AG04450 (cell line): ENCODE measurements at regions not wholly inside any gene's neighbourhood (a gene's known extent, or its start where the extent isn't known, plus 50 kb on each side); places are given as distances from the start of the nearest gene placed in this dataset.
"Not testable (repeated sequence)": the region's sequence is repeated elsewhere in the genome, so short reads cannot be mapped to it uniquely, and the experiment has no call there.

Source experiments
- CTCF ChIA-PET: fragments of 300-600, 350-600 bp; formaldehyde crosslinking; extraction: SDS; loops from one replicate; lab custom pipeline; 2022; ENCODE audit warnings: antibody characterized with exemption, inconsistent platforms; lab: Charles Lee
- POLR2A ChIA-PET: fragments of 350-600 bp; formaldehyde crosslinking; extraction: SDS; loops from one replicate; lab custom pipeline; 2021; ENCODE audit warnings: antibody characterized with exemption, inconsistent platforms; lab: Yijun Ruan, JAX
- DNase-seq: peaks from one replicate; pipeline ENCODE4 v3.0.0-alpha.2; 2011; ENCODE audit warnings: low read depth, low spot score
- H3K27ac ChIP-seq: one replicate; pipeline ENCODE4 v1.5.1; 2012; ENCODE audit warnings: low read depth, low read length, control low read depth
- H3K27me3 ChIP-seq: one replicate; pipeline ENCODE4 v1.6.0; 2012; ENCODE audit warnings: low read length; ENCODE audit not compliant: control insufficient read depth, insufficient read depth
- H3K4me3 ChIP-seq: 2 replicates; pipeline ENCODE4 v1.5.1; 2011; ENCODE audit warnings: mild to moderate bottlenecking, low read depth, low read length, control low read depth
- H3K9me3 ChIP-seq: 2 replicates; pipeline ENCODE4 v1.5.1; 2012; ENCODE audit warnings: low read length; ENCODE audit not compliant: control insufficient read depth, insufficient read depth
- CTCF ChIP-seq: IDR thresholded peaks from 2 replicates; pipeline ENCODE4 v1.5.1; 2011; ENCODE audit warnings: low read depth, low read length, control low read depth, inconsistent platforms

GRCh38 chr1:219323426-219323825 is 149.7 kb downstream of the LYPLAL1 start:
- TF ChIP-seq CTCF, result no peak
- ChIA-PET CTCF (no interaction called here), POLR2A (no interaction called here)
- Histone ChIP-seq H3K9me3 (0 out of 2 replicates have a peak, but pooled peaks cover 6% of the 10 kb centered on the region), H3K27me3 (no peaks in the 10 kb centered on the region), H3K27ac (no peak overlapping the region), H3K4me3 (no peak overlapping the region)
- no peak for DNase-seq

- H3K4me3 ChIP-seq, result no peak overlapping the region
- ChIA-PET CTCF (interaction anchor here (1.5 kb wide), 1 partner anchor 13 kb away, joined by 3 read pairs; no protein-coding TSS in a partner anchor), POLR2A (no interaction called here)
- no peaks in the 10 kb centered on the region for H3K27me3 ChIP-seq
- 0 out of 2 replicates have a peak, but pooled peaks cover 6% of the 10 kb centered on the region for H3K9me3 ChIP-seq
- DNase-seq, result no peak
- no peak for TF ChIP-seq CTCF
- no peak overlapping the region for H3K27ac ChIP-seq
Measured at GRCh38 chr1:219322766-219323165, 149.1 kb downstream of the LYPLAL1 start.

- H3K27me3 ChIP-seq, H3K9me3 ChIP-seq, H3K4me3 ChIP-seq, CTCF ChIA-PET, POLR2A ChIA-PET, DNase-seq, H3K27ac ChIP-seq: not testable (repeated sequence)
Measured at GRCh38 chr1:219320563-219320962, 146.9 kb downstream of the LYPLAL1 start.

- Histone ChIP-seq H3K9me3 (peaks cover 3% of the 10 kb centered on the region; the same call in 1 of the 2 replicates), H3K4me3 (no peak overlapping the region), H3K27ac (no peak overlapping the region), H3K27me3 (no peaks in the 10 kb centered on the region)
- ChIA-PET CTCF (interaction anchor here (0.6 kb wide), 1 partner anchor 1107 kb away, joined by 3 read pairs; no protein-coding TSS in a partner anchor), POLR2A (no interaction called here)
- no peak for TF ChIP-seq CTCF
- DNase-seq, result no peak
Measured at GRCh38 chr1:219318826-219319225, 145.1 kb downstream of the LYPLAL1 start.

GRCh38 chr1:219317762-219318353 is 144.2 kb downstream of the LYPLAL1 start:
- Histone ChIP-seq H3K27me3 (no peaks in the 10 kb centered on the region), H3K9me3 (peaks cover 3% of the 10 kb centered on the region; the same call in 1 of the 2 replicates), H3K27ac (no peak overlapping the region), H3K4me3 (no peak overlapping the region)
- POLR2A ChIA-PET, result no interaction called here
- CTCF ChIA-PET, result interaction anchor here (0.6 kb wide), 1 partner anchor 1106 kb away, joined by 3 read pairs; no protein-coding TSS in a partner anchor
- no peak for TF ChIP-seq CTCF
- no peak for DNase-seq
